ENCODE measurements at regions not wholly inside any gene's neighbourhood (a gene's known extent, or its start where the extent isn't known, plus 50 kb on each side); places are given as distances from the start of the nearest gene placed in this dataset.

DNA sequence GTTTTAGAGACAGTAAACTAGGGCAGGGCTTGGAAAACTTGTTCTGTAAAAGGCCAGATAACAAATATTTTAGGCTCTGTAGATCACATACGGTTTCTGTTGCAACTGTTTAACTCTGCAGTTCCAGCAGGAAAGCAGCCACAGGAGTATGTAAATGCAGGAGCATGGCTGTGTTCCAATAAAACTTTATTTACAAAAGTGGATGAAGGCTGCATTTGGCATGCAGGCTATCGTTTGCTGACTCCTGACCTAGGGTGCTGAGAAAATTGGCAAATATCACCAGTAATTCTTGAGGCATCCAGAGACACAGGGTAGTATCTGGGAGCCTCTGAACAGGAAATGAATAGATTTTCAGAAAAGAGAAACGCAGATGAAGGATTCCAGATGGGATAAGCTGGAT lies 274.0 kb downstream of the MAF start:
- no peak for DNase-seq (ENCODE audit: low spot score)
- TF ChIP-seq RELA (CRISPR knock-in tag; IDR thresholded peaks at IDR 0.05; ENCODE audit: borderline replicate concordance) (no peak), MYBL2 (CRISPR knock-in tag; IDR thresholded peaks at IDR 0.05) (no peak), TCF7 (CRISPR knock-in tag; IDR thresholded peaks at IDR 0.05; ENCODE audit: low read depth) (no peak), CREB1 (CRISPR knock-in tag; IDR thresholded peaks at IDR 0.05) (no peak), RORB (CRISPR knock-in tag; IDR thresholded peaks at IDR 0.05) (no peak), ZNF138 (CRISPR knock-in tag; conservative IDR thresholded peaks at IDR 0.05) (no peak), ZBTB21 (CRISPR knock-in tag; IDR thresholded peaks at IDR 0.05; ENCODE audit: borderline replicate concordance) (no peak), CDX4 (CRISPR knock-in tag; IDR thresholded peaks at IDR 0.05; ENCODE audit: borderline replicate concordance) (no peak), NFYB (CRISPR knock-in tag; conservative IDR thresholded peaks at IDR 0.05; ENCODE audit: low read depth) (no peak), STAT6 (CRISPR knock-in tag; conservative IDR thresholded peaks at IDR 0.05; ENCODE audit: low read depth) (no peak), IRF2 (CRISPR knock-in tag; IDR thresholded peaks at IDR 0.05; ENCODE audit: borderline replicate concordance, low read depth) (no peak)
- TF ChIP-seq, protein P1, sequence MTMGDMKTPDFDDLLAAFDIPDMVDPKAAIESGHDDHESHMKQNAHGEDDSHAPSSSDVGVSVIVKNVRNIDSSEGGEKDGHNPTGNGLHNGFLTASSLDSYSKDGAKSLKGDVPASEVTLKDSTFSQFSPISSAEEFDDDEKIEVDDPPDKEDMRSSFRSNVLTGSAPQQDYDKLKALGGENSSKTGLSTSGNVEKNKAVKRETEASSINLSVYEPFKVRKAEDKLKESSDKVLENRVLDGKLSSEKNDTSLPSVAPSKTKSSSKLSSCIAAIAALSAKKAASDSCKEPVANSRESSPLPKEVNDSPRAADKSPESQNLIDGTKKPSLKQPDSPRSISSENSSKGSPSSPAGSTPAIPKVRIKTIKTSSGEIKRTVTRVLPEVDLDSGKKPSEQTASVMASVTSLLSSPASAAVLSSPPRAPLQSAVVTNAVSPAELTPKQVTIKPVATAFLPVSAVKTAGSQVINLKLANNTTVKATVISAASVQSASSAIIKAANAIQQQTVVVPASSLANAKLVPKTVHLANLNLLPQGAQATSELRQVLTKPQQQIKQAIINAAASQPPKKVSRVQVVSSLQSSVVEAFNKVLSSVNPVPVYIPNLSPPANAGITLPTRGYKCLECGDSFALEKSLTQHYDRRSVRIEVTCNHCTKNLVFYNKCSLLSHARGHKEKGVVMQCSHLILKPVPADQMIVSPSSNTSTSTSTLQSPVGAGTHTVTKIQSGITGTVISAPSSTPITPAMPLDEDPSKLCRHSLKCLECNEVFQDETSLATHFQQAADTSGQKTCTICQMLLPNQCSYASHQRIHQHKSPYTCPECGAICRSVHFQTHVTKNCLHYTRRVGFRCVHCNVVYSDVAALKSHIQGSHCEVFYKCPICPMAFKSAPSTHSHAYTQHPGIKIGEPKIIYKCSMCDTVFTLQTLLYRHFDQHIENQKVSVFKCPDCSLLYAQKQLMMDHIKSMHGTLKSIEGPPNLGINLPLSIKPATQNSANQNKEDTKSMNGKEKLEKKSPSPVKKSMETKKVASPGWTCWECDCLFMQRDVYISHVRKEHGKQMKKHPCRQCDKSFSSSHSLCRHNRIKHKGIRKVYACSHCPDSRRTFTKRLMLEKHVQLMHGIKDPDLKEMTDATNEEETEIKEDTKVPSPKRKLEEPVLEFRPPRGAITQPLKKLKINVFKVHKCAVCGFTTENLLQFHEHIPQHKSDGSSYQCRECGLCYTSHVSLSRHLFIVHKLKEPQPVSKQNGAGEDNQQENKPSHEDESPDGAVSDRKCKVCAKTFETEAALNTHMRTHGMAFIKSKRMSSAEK (CRISPR knock-in tag; IDR thresholded peaks at IDR 0.05; ENCODE audit: borderline replicate concordance): no peak
- TF ChIP-seq, protein P2, sequence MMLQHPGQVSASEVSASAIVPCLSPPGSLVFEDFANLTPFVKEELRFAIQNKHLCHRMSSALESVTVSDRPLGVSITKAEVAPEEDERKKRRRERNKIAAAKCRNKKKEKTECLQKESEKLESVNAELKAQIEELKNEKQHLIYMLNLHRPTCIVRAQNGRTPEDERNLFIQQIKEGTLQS (CRISPR knock-in tag; conservative IDR thresholded peaks at IDR 0.05): no peak
- TF ChIP-seq, protein P3, sequence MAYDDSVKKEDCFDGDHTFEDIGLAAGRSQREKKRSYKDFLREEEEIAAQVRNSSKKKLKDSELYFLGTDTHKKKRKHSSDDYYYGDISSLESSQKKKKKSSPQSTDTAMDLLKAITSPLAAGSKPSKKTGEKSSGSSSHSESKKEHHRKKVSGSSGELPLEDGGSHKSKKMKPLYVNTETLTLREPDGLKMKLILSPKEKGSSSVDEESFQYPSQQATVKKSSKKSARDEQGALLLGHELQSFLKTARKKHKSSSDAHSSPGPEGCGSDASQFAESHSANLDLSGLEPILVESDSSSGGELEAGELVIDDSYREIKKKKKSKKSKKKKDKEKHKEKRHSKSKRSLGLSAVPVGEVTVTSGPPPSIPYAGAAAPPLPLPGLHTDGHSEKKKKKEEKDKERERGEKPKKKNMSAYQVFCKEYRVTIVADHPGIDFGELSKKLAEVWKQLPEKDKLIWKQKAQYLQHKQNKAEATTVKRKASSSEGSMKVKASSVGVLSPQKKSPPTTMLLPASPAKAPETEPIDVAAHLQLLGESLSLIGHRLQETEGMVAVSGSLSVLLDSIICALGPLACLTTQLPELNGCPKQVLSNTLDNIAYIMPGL (CRISPR knock-in tag; IDR thresholded peaks at IDR 0.05): no peak
- no peak overlapping the region for H3K27ac Mint-ChIP-seq
- ChIA-PET POLR2A (no interaction called here), CTCF (no interaction called here)
- no peaks in the 10 kb centered on the region for H3K36me3 Mint-ChIP-seq
- no peak for ATAC-seq
- H3K4me1 Mint-ChIP-seq: peaks cover 34% of the 10 kb centered on the region
- no peaks in the 10 kb centered on the region for H3K9me3 Mint-ChIP-seq
- no peak overlapping the region for H3K4me3 Mint-ChIP-seq
- no peaks in the 10 kb centered on the region; the same call in 1 of the 2 replicates for H3K27me3 Mint-ChIP-seq (ENCODE audit: low read depth)

GRCh38 chr16:79325226-79325945 lies 275.2 kb downstream of the MAF start:
- DNase-seq (ENCODE audit: low spot score): no peak
- Mint-ChIP-seq H3K27me3 (ENCODE audit: low read depth) (no peaks in the 10 kb centered on the region; the same call in 1 of the 2 replicates), H3K4me1 (peaks cover 34% of the 10 kb centered on the region), H3K4me3 (no peak overlapping the region), H3K9me3 (no peaks in the 10 kb centered on the region), H3K27ac (no peak overlapping the region), H3K36me3 (no peaks in the 10 kb centered on the region)
- POLR2A ChIA-PET: no interaction called here
- CTCF ChIA-PET: interaction anchor here (1.9 kb wide), 1 partner anchor 9 kb away, joined by 12 read pairs; no protein-coding TSS in a partner anchor
- no peak for ATAC-seq
- TF ChIP-seq STAT6 (CRISPR knock-in tag; conservative IDR thresholded peaks at IDR 0.05; ENCODE audit: low read depth) (no peak), USF1 (CRISPR knock-in tag; IDR thresholded peaks at IDR 0.05) (no peak), ZNF671 (CRISPR knock-in tag; IDR thresholded peaks at IDR 0.05) (no peak), IRF2 (CRISPR knock-in tag; IDR thresholded peaks at IDR 0.05; ENCODE audit: borderline replicate concordance, low read depth) (no peak)
- TF ChIP-seq, protein P4, sequence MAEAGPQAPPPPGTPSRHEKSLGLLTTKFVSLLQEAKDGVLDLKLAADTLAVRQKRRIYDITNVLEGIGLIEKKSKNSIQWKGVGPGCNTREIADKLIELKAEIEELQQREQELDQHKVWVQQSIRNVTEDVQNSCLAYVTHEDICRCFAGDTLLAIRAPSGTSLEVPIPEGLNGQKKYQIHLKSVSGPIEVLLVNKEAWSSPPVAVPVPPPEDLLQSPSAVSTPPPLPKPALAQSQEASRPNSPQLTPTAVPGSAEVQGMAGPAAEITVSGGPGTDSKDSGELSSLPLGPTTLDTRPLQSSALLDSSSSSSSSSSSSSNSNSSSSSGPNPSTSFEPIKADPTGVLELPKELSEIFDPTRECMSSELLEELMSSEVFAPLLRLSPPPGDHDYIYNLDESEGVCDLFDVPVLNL (CRISPR knock-in tag; IDR thresholded peaks at IDR 0.05; ENCODE audit: borderline replicate concordance, low read depth): no peak
